Gastrocnemius medialis (tissue), 4 donors: ENCODE measurements at regions not wholly inside any gene's neighbourhood (a gene's known extent, or its start where the extent isn't known, plus 50 kb on each side); places are given as distances from the start of the nearest gene placed in this dataset.

Source experiments
- ATAC-seq, 2 donors: fragments of 150-250 bp; one replicate each; pipeline ENCODE4 v1.9.1; 2016
- DNase-seq, 2 donors: peaks; one replicate each; pipeline ENCODE4 v3.0.0-alpha.2; 2019
- H3K27ac ChIP-seq, 4 donors: fragments of 200-600 bp; sonication (generic); 1 replicate in 1 of 4; 2 replicates in 3 of 4; pipeline ENCODE4 v1.5.1; 2016 to 2018; ENCODE audit warnings: mild to moderate bottlenecking in 2 of 4, moderate library complexity in 1 of 4
- H3K27me3 ChIP-seq, 3 donors: fragments of 200-600 bp; sonication (generic) in 2 of 3; 1 replicate in 1 of 3; 2 replicates in 2 of 3; pipeline versions ENCODE4 v1.5.1 to v1.6.0; 2016 to 2019; ENCODE audit warnings: mild to moderate bottlenecking in 1 of 3, moderate library complexity in 1 of 3
- H3K36me3 ChIP-seq, 2 donors: fragments of 200-600 bp; sonication (generic) in 1 of 2; one replicate each; pipeline ENCODE4 v1.5.1; 2017 to 2018
- H3K4me1 ChIP-seq, 2 donors: fragments of 200-600 bp; sonication (generic) in 1 of 2; one replicate each; pipeline ENCODE4 v1.5.1; 2016 to 2017; ENCODE audit warnings: mild to moderate bottlenecking in 2 of 2
- H3K4me3 ChIP-seq, 4 donors: fragments of 200-600 bp; sonication (generic) in 3 of 4; 1 replicate in 1 of 4; 2 replicates in 3 of 4; pipeline ENCODE4 v1.5.1; 2016 to 2019; ENCODE audit warnings: mild to moderate bottlenecking in 2 of 4
- H3K9me3 ChIP-seq, 3 donors: fragments of 200-600 bp; sonication (generic) in 2 of 3; 1 replicate in 1 of 3; 2 replicates in 2 of 3; pipeline ENCODE4 v1.5.1; 2016 to 2019
- CTCF ChIP-seq, 5 experiments: fragments of 450-650 bp in 3 of 5; fragments of 200-600 bp in 2 of 5; sonication (generic) in 2 of 5; IDR thresholded peaks in 4 of 5; conservative IDR thresholded peaks in 1 of 5; 1 replicate in 4 of 5; 2 replicates in 1 of 5; pipeline ENCODE4 v1.5.1; 2016 to 2019; ENCODE audit warnings: antibody characterized with exemption in 5 of 5, mild to moderate bottlenecking in 3 of 5, moderate library complexity in 3 of 5
- POLR2A ChIP-seq, 2 donors: fragments of 450-650 bp; IDR thresholded peaks; one replicate each; pipeline ENCODE4 v1.6.1; 2017; ENCODE audit warnings: antibody characterized with exemption in 2 of 2, mild to moderate bottlenecking in 2 of 2, moderate library complexity in 2 of 2
- in situ Hi-C, 4 donors: fragments of 200-750 bp; cut with MboI; loops; one replicate each; pipeline versions ENCODE4 v1.15.0 to v1.8.0; 2017; ENCODE audit warnings: low sequenced_read_pairs in 4 of 4
- intact Hi-C: fragments of 100-400 bp; cut with DNase I; formaldehyde crosslinking; loops from one replicate; pipeline ENCODE4 v1.15.1; 2023; ENCODE audit warnings: low total_unique reads

DNA sequence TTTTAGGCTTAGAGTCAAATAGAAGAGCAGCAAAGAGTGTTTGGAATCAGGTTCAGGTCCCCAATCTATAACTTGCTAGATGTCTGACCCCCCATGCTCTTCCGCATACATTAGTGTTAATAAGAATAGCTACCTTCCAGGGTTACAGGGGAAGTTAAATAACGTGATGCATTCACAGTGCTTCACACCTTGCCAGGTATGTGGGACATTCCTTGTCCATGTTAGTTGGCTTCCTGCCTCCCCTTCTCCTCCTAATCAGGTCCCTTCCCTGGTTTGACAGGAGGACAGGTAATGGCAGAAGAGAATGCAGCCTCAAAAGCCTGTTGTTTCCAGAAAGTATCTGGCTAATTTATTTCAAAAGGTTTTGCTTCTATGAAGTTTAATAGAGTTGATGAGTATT, 248.7 kb downstream of the MID1IP1 start:
- DNase-seq (no peak), ATAC-seq (no peak)
- no peaks in the 10 kb centered on the region for H3K9me3 ChIP-seq
- no peaks in the 10 kb centered on the region for H3K36me3 ChIP-seq
- no peak overlapping the region for H3K27ac ChIP-seq
- in situ Hi-C loops (no loop called here), intact Hi-C loops (no loop called here)
- no peaks in the 10 kb centered on the region for H3K4me1 ChIP-seq
- no peak overlapping the region for H3K4me3 ChIP-seq
- H3K27me3 ChIP-seq: no peaks in the 10 kb centered on the region
- TF ChIP-seq POLR2A (IDR thresholded peaks at IDR 0.05) (no peak), CTCF (IDR thresholded peaks at IDR 0.05 in 4 of 5, conservative IDR thresholded peaks at IDR 0.05 in 1 of 5) (no peak)

- Histone ChIP-seq H3K9me3 (no peaks in the 10 kb centered on the region), H3K27me3 (no peaks in the 10 kb centered on the region), H3K4me1 (no peaks in the 10 kb centered on the region), H3K27ac (no peak overlapping the region), H3K36me3 (no peaks in the 10 kb centered on the region), H3K4me3 (no peak overlapping the region)
- no peak for ATAC-seq
- in situ Hi-C loops (no loop called here), intact Hi-C loops (no loop called here)
- TF ChIP-seq CTCF (IDR thresholded peaks at IDR 0.05 in 4 of 5, conservative IDR thresholded peaks at IDR 0.05 in 1 of 5) (no peak), POLR2A (IDR thresholded peaks at IDR 0.05) (no peak)
- no peak for DNase-seq
These were observed 249.2 kb downstream of the MID1IP1 start for GRCh38 chrX:39050427-39050826.

- in situ Hi-C loops (no loop called here), intact Hi-C loops (no loop called here)
- H3K27ac ChIP-seq: no peak overlapping the region
- no peaks in the 10 kb centered on the region for H3K4me1 ChIP-seq
- no peaks in the 10 kb centered on the region for H3K27me3 ChIP-seq
- no peaks in the 10 kb centered on the region for H3K9me3 ChIP-seq
- DNase-seq: no peak
- ATAC-seq: no peak
- TF ChIP-seq CTCF (IDR thresholded peaks at IDR 0.05 in 4 of 5, conservative IDR thresholded peaks at IDR 0.05 in 1 of 5) (no peak), POLR2A (IDR thresholded peaks at IDR 0.05) (no peak)
- H3K36me3 ChIP-seq: no peaks in the 10 kb centered on the region
- no peak overlapping the region for H3K4me3 ChIP-seq
These were observed 251.5 kb downstream of the MID1IP1 start for GRCh38 chrX:39052751-39053150.

GRCh38 chrX:39058724-39059123, 257.5 kb downstream of the MID1IP1 start:
- ATAC-seq (no peak), DNase-seq (no peak)
- intact Hi-C loops: no loop called here
- no peak overlapping the region for H3K4me3 ChIP-seq
- no peak for TF ChIP-seq POLR2A (IDR thresholded peaks at IDR 0.05)
- TF ChIP-seq CTCF (IDR thresholded peaks at IDR 0.05 in 4 of 5, conservative IDR thresholded peaks at IDR 0.05 in 1 of 5): no peak
- H3K27ac ChIP-seq: no peak overlapping the region
- H3K27me3 ChIP-seq: no peaks in the 10 kb centered on the region
- in situ Hi-C loops: no loop called here
- H3K36me3 ChIP-seq: no peaks in the 10 kb centered on the region
- peaks cover 0 to 6% (median 0%) of the 10 kb centered on the region in 3 donors for H3K9me3 ChIP-seq
- no peaks in the 10 kb centered on the region for H3K4me1 ChIP-seq

DNA sequence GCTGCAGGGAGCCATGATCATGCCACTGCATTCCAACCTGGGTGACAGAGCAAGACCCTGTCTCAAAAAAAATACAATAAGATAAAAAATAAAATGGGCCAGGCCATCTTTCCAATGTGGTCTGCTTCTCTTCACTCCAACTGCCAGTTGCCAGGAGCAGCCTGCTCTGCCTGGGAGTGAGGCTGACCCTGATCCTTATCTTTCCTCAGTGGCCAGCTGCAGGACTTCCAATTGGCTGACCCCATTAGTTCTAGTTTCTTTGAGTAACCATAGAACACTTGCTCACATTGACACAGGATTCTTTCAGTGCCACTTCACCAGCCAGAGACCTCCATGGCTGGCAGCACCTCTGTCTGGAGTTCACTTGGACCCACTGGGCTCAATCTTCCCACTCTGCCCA, 258.6 kb downstream of the MID1IP1 start:
- intact Hi-C loops: no loop called here
- no peaks in the 10 kb centered on the region for H3K27me3 ChIP-seq
- in situ Hi-C loops: no loop called here
- H3K9me3 ChIP-seq: peaks cover 0 to 6% (median 0%) of the 10 kb centered on the region in 3 donors
- ATAC-seq (no peak), DNase-seq (no peak)
- no peaks in the 10 kb centered on the region for H3K36me3 ChIP-seq
- TF ChIP-seq POLR2A (IDR thresholded peaks at IDR 0.05): no peak
- no peak for TF ChIP-seq CTCF (IDR thresholded peaks at IDR 0.05 in 4 of 5, conservative IDR thresholded peaks at IDR 0.05 in 1 of 5)
- H3K4me1 ChIP-seq: peaks cover 0 to under 1% of the 10 kb centered on the region in 2 donors
- no peak overlapping the region for H3K27ac ChIP-seq
- no peak overlapping the region for H3K4me3 ChIP-seq
